NCI-H2029 (cell line): ENCODE measurements at regions not wholly inside any gene's neighbourhood (a gene's known extent, or its start where the extent isn't known, plus 50 kb on each side); places are given as distances from the start of the nearest gene placed in this dataset.

Experiments used
- DNase-seq: peaks from one replicate; lab custom pipeline; 2025; lab: John Stamatoyannopoulos, UW

DNA sequence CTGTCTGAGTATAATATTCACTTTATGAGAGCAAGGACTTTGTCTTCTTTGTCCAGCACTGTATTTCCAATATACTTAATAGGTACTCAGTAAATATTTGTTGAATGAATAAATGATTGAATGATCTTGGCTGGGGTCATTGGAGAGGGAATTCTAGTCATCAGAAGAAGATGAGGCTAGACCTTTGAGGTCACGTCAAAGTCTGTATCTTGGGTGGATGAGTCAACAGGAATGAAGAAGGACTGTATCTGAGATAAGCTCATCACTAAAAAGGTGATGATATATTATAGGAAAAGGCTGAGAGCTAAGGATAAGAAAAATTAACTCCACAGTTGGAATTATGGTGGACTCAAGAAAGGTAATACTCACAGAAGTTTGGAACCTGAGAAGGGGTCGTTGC is 125.1 kb upstream of the MAGI3 start:
- DNase-seq, result no peak

DNA sequence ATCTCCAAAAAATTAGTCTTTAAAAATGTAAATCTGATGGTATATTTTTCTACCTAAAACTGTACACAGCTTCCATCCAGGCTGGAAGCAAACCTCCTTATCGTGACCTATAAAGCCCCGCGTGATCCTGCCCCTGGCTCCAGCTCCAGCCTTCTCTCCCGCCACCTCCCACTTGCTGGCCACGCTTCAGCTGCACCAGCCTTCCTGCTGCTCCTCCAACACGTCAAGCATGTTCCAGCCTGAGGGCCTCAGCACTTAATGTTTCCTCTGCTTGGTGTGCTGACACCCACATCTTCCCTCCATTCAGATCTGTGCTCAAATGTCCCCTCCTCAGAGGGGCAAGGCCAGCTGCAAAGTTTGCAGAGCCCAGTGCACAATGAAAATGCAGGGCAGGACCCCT is 123.5 kb upstream of the MAGI3 start:
- no peak for DNase-seq

DNA sequence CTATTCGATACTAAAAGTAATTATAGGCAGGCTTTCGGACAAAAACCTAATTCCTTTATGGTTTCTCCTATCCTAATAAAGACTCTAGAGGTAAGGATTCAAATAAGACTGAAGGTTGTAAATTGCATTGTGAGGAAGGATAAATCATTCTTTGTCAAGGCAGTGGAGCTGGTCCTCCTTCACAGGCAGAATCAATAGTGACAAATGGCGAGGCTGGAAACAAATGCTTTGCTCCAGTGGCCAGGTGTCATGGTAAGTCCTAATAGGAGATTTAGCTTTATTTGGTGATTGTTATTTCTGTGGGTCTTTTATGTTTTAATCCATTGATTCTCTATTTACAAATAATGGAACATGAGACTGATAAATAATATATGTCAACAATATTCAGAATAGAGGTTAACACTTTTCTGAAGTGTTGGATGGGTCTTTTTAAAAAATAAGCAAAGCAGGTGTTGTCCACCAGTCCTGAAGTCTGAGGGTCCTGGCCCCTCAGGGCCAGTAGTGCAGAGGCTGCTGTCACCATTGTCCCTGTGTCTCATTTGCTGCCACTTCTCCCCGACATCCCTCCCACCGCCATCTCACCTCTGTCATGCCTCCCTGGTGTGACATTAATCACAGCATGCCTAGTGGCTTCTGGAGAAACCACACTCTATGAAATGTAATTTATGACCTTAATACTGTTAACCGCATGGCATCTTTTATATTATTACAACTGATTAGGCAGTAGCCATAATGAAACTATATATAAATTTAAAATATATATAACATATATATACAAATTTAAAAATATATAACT is 120.9 kb upstream of the MAGI3 start:
- DNase-seq, result no peak

DNA sequence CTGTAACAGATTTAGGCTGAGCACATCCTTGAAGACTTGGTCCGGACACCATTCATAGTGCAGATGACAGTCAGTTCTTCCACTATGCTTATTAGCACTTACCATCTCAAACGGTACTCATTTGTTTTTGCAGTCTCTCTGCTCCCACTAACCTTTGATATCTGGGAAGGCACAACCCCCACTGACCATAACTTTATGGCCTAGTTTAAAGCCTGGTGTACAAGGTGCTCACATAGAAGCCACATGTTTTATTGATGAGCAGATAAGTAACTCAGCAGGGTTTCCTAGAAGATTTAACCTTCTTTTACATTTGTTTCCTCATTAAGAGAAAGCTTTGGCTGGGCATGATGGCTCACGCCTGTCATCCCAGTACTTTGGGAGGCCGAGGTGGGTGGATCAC is 119.3 kb upstream of the MAGI3 start:
- DNase-seq, result no peak

DNA sequence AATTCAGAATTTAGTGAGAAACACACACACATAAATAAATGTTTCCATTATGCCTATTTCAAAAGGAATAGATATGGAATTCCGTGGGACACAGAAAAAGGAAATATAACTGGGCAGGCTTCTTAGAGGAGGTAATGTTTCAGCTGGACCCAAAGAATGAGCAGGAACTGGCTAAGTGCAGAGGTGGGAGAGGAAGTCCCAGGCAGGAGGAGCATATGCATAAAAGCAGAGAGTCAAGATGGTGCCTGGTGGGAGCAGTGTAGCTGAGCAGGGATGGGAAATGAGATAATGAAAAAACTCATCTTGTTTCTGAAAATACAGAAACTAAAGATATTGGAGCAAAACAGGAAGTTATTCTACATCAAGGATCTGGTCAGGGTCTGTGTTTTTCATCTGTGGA is 115.2 kb upstream of the MAGI3 start:
- DNase-seq, result no peak

DNA sequence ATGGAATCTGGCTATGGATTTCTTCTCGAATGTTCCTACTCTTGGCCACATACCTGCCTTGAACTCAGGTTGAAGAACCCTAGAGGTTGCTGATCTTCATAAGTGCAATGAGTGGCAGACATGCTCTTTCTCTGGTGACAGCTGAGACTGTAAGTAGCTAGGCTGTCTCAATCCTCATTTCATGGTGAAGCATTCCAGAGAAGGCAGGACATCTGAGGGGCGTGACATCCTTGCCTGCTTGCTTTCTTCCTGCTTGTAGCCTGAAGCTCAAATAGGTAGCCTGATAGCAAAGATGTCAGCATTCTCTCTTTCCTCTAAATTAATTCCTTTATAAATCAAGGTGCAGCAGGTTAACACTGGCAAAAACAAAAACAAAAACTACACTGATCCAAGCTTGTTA is 114.6 kb upstream of the MAGI3 start:
- no peak for DNase-seq

DNA sequence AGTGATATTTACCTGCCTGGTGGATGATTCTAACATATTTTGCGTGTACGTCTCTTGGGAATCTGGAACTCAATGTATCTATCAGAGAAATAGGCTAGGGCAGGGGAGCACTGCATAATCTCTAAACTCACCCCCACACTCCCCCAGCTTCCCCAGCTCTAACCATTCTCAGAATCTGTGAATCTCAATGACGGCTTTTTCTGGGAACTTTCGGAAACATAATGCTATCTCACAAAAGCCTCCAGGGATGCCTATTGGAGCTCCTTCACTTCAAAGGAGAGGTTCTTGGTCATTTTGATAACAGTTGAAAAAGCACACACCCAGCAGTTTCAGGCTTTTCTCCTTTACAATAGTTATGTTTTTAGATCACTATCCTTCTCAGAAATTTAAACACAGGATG is 113.8 kb upstream of the MAGI3 start:
- no peak for DNase-seq

DNA sequence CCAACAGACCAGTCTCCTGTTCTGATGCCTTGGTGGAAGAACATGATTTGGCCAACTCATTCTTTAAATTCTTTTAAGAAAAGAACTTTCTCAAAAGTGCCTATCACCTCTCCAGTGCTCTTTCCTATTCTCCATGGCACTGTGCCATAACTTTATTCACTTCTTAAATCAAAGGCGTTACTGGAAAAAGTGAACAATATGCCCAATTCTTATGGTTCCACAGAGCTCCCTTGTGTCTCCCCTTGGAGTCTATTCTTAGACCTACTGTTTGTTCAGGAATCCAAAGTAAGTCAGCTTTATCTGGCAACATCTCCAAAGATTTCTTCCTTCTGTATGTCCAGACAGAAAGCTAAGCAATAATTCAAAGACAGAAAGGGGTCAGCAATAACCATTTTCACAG is 111.9 kb upstream of the MAGI3 start:
- no peak for DNase-seq

DNA sequence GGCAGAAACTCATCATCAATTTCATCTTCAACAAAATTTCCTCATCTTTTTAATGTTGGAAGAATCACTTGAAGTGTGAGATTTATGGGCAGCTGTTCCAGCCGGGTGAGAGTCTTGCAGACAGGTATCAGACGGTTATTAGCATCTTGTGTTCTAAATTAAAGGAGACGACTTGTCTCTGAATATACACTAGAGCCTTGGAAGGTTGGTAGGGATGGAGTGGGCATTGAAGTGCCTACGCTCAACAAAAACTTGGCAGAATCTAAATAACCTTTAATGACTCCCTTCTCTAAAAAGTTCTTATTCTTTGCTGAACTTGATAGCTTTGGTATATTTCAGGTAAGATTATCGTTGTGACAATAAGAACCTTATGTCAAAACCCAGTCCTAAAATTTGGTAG is 111.5 kb upstream of the MAGI3 start:
- DNase-seq, result no peak

DNA sequence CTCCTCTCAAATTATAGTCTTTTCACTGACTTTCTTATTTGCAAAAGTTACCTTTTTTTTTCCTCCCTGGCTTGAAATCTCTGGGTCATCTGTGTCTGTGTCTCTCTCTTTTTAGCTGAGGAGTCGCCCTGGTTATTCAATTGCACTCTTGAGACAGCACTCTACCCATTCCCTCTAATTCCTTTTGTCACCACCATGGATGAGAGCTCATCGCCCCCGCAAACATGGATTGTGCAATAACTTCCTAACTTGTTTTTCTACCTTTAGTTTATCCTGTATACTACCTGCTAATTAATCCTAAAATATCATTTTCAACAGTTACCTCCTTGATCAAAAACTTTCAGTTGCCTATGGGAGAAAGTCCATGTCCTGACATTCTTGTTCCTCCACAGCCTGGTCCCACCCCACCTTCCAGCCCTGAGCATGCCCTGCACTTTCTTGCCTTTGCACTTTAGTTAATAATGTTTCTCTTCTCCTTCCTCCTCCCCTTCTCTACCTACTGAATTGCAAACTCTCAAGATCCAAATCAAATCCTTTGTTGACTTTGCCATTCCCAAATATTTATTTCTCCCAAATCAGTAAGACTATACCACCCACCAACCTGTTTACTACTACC is 110.4 kb upstream of the MAGI3 start:
- no peak for DNase-seq

DNA sequence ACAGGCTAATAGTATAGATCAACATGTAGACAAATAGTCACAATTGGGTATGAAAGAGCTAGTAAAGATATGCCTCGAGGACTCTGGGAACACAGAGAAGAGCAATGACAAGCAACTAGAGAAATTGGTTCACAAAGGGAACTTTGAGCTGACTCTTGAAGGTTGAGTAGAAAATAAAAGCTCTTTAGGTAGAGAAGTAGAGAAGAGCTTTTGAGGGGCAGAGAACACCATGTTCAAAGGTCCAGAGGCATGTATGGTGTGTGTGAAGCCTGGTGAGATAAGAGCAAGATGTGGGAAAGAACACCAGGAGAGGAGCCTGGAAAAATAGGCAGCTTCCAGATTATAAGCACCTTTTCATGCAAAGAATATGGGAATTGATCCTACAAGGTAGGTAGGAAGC is 109.7 kb upstream of the MAGI3 start:
- DNase-seq, result no peak

DNA sequence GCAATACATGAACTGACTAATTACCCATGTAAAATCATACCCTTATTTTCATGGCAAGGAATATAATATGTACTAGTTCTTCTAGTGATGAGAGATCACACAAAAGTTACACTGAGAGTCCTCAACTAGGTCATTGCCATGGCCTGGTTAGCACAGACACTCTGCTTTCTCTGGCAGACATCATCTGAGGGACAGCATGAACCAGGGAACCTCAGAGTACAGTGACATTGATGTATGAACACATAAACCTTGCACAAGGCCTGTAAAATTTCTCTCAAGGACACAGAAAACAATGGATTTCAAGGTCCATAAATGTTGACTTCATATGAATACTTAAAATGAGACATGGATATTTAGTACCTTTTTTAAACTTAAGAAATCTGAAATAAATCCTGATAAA is 108.8 kb upstream of the MAGI3 start:
- no peak for DNase-seq

DNA sequence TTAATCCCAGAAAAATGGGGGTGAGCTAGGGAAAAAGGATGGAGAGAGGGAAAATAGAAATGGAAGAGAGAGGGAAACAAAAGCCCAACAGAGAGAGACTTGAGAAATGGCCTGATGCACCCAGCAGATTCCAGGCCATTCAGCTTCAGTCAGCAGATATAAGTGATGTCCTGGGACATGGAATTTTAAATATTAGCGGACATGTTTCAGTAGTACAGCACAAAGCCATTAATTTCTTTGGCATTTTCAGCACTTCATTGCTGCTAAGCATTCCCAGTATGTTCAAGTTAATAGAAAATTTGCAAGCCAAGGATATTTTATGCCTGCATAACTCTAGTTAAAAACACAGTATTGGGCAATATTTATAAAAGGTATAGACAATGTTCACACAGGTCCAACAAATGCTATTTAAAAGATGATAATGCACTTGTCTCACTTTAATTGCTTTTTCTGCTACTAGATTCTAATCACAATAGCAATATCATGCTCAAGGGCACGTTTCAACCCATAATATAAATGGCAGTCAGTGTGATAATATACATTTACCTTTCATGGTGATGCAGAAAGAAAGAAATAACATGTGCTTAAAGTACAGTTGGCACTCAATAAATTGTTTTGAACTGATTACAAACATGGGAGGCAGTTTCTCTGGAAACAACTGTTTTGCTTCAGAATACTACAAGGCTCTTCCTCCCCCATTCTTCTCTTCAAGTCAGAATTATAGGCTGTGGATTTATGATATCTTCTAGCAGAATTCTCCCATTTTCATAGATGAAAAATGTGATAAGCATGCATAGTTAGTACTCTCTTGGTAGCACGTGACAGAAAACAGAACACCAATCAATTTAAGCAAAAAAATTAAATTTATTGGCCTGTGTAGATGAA is 108.1 kb upstream of the MAGI3 start:
- DNase-seq, result no peak

DNA sequence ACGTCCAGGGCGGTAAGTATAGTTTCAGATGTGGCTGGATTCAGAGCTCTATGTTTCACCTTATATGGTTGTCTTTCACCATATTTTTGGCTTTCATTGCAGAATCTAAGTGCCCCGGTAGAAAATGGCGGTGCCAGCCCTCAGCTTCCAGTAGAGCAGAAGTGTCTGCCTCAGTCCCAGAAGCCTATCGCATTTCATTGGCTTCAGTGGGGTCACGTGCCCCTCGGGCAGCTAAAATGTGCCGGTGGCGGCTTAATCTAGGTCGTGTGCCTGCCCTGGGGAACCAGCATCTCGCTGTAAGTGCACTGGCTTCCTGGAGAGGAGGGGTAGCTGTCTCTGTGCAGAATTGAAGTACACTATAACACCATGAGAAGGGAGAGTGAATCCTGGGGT is 107.4 kb upstream of the MAGI3 start:
- DNase-seq, result no peak

DNA sequence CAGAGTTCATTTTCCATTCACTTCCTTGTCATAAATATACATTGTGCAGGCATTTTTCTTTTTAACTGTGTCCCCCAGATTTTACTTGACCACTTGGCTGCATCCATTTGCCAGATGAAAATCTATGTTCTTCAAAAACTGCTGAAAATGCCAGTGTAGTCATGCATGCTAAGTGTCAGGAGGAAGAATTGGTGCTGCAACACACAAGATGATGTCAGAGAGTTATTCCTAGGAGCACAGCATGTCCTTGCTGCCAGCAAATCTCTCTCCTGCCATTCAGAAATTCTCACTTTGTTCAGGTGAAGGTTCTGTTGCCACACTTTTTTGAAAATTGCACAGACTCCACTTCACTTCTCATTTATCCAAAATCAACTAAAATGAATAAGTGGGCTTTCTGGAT is 106.4 kb upstream of the MAGI3 start:
- DNase-seq, result no peak

DNA sequence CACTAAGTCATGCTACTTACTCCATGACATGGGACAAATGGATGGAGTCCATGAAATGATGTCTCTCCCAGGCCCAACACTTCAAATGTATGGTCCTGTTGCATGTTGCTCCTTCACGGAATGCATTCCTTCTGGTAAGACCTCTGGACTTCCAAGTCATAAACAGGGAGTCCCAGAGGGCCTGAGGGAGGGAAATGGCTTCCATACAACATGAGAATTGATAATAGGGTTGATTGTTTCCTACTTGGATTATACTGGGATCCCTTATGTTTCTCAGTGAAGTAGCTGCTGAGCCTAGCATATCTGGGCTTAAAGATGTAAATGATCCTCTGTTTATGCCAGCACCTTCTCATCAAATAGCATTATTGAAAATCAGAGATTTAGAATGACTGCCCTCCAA is 104.2 kb upstream of the MAGI3 start:
- no peak for DNase-seq

DNA sequence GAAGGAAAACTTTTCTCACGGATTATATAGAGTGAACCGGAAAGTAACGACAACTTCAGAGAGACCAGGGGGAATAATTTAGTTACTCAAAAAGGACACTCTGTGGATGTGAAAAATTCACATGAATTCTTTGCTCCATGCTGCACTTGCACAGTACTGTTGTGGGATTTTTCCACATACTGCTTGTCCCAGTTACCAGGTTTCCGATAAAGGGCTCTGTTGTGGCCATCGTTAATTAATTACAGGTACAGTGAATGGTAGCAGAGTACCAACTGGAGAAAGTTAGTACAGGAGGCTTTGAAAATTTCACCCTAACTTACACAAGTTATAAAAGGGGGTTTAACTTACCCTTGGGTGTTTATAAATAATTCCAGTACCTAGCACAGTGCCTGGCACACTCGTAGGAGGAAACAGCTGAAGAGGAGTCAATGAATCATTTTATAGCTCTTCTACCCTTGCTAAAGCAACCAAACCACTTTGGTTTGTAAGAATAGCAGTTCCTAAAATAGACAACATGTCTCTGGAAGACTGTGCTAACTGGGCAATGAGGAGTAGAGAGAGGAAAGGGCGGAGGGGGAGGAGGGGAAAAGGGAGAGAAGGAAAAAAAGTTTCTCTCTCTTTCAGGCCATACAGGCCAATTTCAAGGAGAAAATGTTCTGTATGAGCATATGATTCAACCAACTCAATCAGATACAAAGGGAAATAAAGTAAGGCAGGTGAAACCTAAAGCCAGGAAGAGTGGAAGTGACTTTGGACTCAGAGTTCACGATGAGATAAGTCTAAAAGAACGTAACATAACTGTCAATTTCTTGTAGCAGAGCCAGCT is 98.3 kb upstream of the MAGI3 start:
- no peak for DNase-seq

DNA sequence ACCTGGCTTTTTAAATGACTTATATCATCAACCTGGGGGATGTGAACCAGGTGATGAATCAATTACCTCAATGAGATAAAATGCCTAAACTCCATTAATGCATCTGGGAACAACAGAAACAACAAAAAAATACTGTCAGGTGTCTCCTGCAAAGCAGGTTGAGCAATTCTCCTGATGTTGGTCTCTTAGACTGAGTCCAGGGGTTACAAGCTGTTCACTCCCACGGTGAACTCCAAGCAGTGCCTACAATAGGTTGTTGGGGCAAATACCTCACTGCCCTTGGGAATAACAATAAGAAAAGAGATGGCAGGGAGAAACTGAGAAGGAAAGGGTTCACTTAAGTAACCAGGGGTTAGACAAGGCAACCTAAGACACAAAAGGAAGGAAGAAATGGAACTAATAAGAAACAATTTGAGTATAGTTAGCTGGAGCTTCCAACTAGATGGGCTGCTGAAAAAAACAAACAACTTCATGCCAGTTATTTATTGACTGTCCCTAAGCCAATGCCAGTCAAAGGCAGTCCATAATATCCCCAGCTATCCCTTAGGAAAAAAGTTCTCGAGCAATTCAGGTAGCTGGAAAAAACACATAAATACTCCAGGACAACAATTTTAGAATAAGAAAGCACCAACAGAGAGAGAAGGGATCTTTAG is 97.6 kb upstream of the MAGI3 start:
- no peak for DNase-seq

DNA sequence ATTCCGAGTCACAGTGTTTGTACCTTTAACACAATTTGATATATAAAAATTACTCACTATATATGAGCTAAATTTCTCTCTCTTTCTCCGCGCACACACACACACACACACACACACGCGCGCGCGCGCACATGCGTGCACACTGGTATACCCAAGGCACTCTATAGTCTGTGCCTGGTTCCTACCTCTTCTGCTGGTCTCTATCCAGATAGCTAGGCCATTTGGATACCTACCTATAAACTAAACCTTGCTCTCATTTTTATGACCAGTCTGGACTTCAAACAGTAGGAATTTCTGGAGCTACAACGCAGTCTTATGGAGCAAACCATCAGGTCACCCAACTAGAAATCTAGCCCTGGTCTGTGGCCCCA is 97.1 kb upstream of the MAGI3 start:
- DNase-seq, result no peak

DNA sequence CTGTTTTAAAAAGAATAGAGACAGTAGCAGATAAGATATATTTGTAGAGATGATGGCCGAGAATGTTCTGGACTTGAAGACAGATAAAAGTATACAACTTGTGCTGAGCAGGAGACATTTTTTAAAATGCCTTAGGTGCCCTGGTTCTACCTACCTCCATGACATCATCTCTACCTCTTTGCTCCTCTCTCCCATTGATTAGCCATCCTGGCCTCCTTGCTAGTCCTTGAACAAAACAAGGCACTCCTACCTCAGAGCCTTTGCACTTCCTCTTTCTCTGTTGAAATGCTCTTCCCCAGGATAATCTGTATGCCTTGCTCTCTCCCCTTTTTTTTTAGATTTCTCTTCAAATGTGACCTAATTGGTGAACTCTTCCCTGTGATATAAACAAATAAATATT is 92.6 kb upstream of the MAGI3 start:
- DNase-seq, result no peak

DNA sequence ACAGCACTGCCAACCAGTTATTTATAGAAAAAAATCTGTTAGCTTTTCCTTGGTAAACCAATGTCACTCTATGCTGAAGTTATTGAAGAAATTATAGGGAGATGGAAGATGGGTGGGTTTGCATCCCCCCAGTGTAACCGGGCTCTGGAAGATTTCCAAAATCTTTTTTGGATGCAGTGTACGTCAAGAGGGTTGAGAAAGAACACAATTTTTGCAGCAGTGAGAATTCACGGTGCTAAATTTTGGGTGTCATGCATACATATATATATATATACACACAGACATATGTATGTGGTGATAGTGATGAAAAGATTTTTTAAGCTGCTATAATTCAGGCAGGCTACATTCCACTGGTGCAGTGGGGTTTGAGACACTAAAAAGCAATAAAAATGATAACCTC is 91.4 kb upstream of the MAGI3 start:
- DNase-seq, result no peak

DNA sequence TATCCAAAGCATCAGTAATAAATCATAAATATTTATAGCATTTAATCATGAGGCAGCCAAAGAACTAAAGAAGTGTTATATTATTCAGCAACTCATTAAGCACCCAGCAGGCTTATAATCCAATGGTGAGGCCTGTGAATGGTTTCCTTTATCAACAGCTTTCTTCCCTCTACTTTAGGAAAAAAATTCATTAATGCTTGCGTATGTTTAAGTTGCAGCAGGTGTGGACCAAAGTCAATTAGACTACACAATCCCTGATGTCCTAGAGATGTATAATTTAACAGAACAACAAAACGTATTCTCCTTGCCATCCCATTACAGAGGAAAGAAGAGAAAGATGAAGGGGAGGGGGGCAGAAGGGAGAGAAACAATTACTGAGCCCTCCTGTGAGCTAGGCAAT is 87.7 kb upstream of the MAGI3 start:
- DNase-seq, result no peak
